Esophagus muscularis mucosa (tissue), 3 donors: ENCODE measurements at regions not wholly inside any gene's neighbourhood (a gene's known extent, or its start where the extent isn't known, plus 50 kb on each side); places are given as distances from the start of the nearest gene placed in this dataset.

Source experiments
- POLR2A ChIP-seq: fragments of 450-650 bp; IDR thresholded peaks from one replicate; pipeline ENCODE4 v1.6.1; 2017; ENCODE audit warnings: antibody characterized with exemption, moderate library complexity, mild to moderate bottlenecking, low read depth
- POLR2AphosphoS5 ChIP-seq, 2 donors: sonication (generic); formaldehyde crosslinking; IDR thresholded peaks; one replicate each; pipeline ENCODE4 v1.6.1; 2017; ENCODE audit warnings: antibody characterized with exemption in 2 of 2
- TF ChIP-seq, protein P1 (sequence below), 3 experiments: fragments of 200-600 bp in 2 of 3; fragments of 450-650 bp in 1 of 3; sonication (generic) in 2 of 3; IDR thresholded peaks; one replicate each; pipeline ENCODE4 v1.5.1; 2017 to 2019; ENCODE audit warnings: antibody characterized with exemption in 3 of 3, mild to moderate bottlenecking in 2 of 3, moderate library complexity in 1 of 3

GRCh38 chr16:86175816-86176215, 276.9 kb downstream of the IRF8 start:
- TF ChIP-seq, protein P1, sequence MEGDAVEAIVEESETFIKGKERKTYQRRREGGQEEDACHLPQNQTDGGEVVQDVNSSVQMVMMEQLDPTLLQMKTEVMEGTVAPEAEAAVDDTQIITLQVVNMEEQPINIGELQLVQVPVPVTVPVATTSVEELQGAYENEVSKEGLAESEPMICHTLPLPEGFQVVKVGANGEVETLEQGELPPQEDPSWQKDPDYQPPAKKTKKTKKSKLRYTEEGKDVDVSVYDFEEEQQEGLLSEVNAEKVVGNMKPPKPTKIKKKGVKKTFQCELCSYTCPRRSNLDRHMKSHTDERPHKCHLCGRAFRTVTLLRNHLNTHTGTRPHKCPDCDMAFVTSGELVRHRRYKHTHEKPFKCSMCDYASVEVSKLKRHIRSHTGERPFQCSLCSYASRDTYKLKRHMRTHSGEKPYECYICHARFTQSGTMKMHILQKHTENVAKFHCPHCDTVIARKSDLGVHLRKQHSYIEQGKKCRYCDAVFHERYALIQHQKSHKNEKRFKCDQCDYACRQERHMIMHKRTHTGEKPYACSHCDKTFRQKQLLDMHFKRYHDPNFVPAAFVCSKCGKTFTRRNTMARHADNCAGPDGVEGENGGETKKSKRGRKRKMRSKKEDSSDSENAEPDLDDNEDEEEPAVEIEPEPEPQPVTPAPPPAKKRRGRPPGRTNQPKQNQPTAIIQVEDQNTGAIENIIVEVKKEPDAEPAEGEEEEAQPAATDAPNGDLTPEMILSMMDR (IDR thresholded peaks at IDR 0.05), result no peak
- TF ChIP-seq POLR2A (no peak), POLR2AphosphoS5 (IDR thresholded peaks at IDR 0.05) (no peak)
